A549 (cell line): ENCODE measurements at regions not wholly inside any gene's neighbourhood (a gene's known extent, or its start where the extent isn't known, plus 50 kb on each side); places are given as distances from the start of the nearest gene placed in this dataset.

Experiments used
- ATAC-seq, 2 experiments: fragments of 200-7000 bp in 1 of 2; fragments of >200 bp in 1 of 2; cut with Nextera tagmentation in 1 of 2; cut with Tn5 transposase in 1 of 2; 3 replicates each; pipeline versions ENCODE4 v1.8.0 to v1.9.1; 2018 to 2020; ENCODE audit warnings: mild to moderate bottlenecking in 1 of 2, moderate library complexity in 1 of 2
- CTCF ChIA-PET: fragments of 300-600 bp; sonication (Branson Sonifier 250); formaldehyde crosslinking; extraction: SDS; loops from one replicate; lab custom pipeline; 2021; ENCODE audit warnings: antibody characterized with exemption, inconsistent platforms; lab: Yijun Ruan, JAX
- POLR2A ChIA-PET: fragments of 350-600 bp; formaldehyde crosslinking; extraction: SDS; loops from one replicate; lab custom pipeline; 2021; ENCODE audit warnings: antibody characterized with exemption, inconsistent platforms; lab: Yijun Ruan, JAX
- DNase-seq, 2 experiments: peaks; one replicate each; pipeline versions ENCODE4 v3.0.0 to v3.0.0-alpha.2; 2011 to 2016; ENCODE audit warnings: low read depth in 1 of 2, low spot score in 1 of 2
- FAIRE-seq: peaks from 2 replicates; lab custom pipeline; 2011; peaks lifted over from hg19 to GRCh38; lab: Jason Lieb, UNC
- H3K27ac ChIP-seq, 2 experiments: fragments of >200 bp; sonication (Bioruptor Twin); formaldehyde crosslinking; 3 replicates each; pipeline ENCODE4 v1.5.1; 2016 to 2017
- H3K4me1 ChIP-seq: fragments of >200 bp; sonication (Bioruptor Twin); formaldehyde crosslinking; 3 replicates; pipeline ENCODE4 v1.6.1; 2016
- H3K4me2 ChIP-seq: fragments of >200 bp; sonication (Bioruptor Twin); formaldehyde crosslinking; 3 replicates; pipeline ENCODE4 v1.6.1; 2016
- H3K4me3 ChIP-seq: fragments of >200 bp; sonication (Bioruptor Twin); formaldehyde crosslinking; 3 replicates; pipeline ENCODE4 v1.5.1; 2016
- H3K9me3 ChIP-seq: fragments of >200 bp; sonication (Bioruptor Twin); formaldehyde crosslinking; 3 replicates; pipeline ENCODE4 v1.6.1; 2016
- CBX2 ChIP-seq: fragments of 200-600 bp; sonication (generic); IDR thresholded peaks from 2 replicates; pipeline ENCODE4 v1.6.1; 2016; ENCODE audit warnings: low read depth, mild to moderate bottlenecking, borderline replicate concordance
- EHMT2 ChIP-seq: fragments of 200-600 bp; sonication (generic); IDR thresholded peaks from 2 replicates; pipeline ENCODE4 v1.6.1; 2016; ENCODE audit warnings: antibody characterized with exemption, low read depth, mild to moderate bottlenecking, moderate library complexity
- EP300 ChIP-seq, 2 experiments: fragments of >200 bp; sonication (Bioruptor Twin); formaldehyde crosslinking; IDR thresholded peaks; 2 replicates in 1 of 2; 3 replicates in 1 of 2; pipeline ENCODE4 v1.6.1; 2016 to 2017
- GATA3 ChIP-seq: IDR thresholded peaks from 2 replicates; pipeline ENCODE4 v1.6.1; 2012; ENCODE audit warnings: borderline replicate concordance
- HOXB13 ChIP-seq: fragments of 250-450 bp; sonication (Bioruptor Pico); IDR thresholded peaks from 2 replicates; pipeline ENCODE4 v1.5.0; 2020; ENCODE audit warnings: low read depth, mild to moderate bottlenecking, moderate library complexity
- JUN ChIP-seq, 2 experiments: fragments of >200 bp; sonication (Bioruptor Twin); formaldehyde crosslinking; IDR thresholded peaks; 2 replicates in 1 of 2; 3 replicates in 1 of 2; pipeline ENCODE4 v1.6.1; 2016 to 2017
- JUNB ChIP-seq: fragments of >200 bp; sonication (Bioruptor Twin); formaldehyde crosslinking; IDR thresholded peaks from 2 replicates; pipeline ENCODE4 v1.6.1; 2016
- MAFK ChIP-seq: fragments of 450-650 bp; IDR thresholded peaks from 2 replicates; pipeline ENCODE4 v1.6.1; 2014; ENCODE audit not compliant: partially characterized antibody
- MYC ChIP-seq: IDR thresholded peaks from 2 replicates; pipeline ENCODE4 v1.6.1; 2012; ENCODE audit warnings: mild to moderate bottlenecking, inconsistent platforms, low read length, improper control_type of control experiment, borderline replicate concordance
- NPAS2 ChIP-seq: fragments of 250-450 bp; sonication (Bioruptor Pico); IDR thresholded peaks from 2 replicates; pipeline ENCODE4 v1.8.0; 2022; ENCODE audit warnings: mild to moderate bottlenecking, moderate library complexity, borderline replicate concordance
- RCOR1 ChIP-seq: fragments of 150-350 bp; IDR thresholded peaks from 2 replicates; pipeline ENCODE4 v1.6.1; 2014; ENCODE audit warnings: antibody characterized with exemption, low read length, low read depth
- RNF2 ChIP-seq: fragments of 200-600 bp; sonication (generic); IDR thresholded peaks from 2 replicates; pipeline ENCODE4 v1.6.1; 2016; ENCODE audit warnings: low read depth, mild to moderate bottlenecking, antibody characterized with exemption, moderate library complexity, borderline replicate concordance
- TP53 ChIP-seq: fragments of 250-450 bp; sonication (Bioruptor Pico); IDR thresholded peaks from 2 replicates; pipeline ENCODE4 v1.5.0; 2021; ENCODE audit warnings: mild to moderate bottlenecking, moderate library complexity
- ZFP36 ChIP-seq: fragments of 450-650 bp; IDR thresholded peaks from 2 replicates; pipeline ENCODE4 v1.6.1; 2014; ENCODE audit warnings: borderline replicate concordance; ENCODE audit not compliant: partially characterized antibody
- WGBS: methylation state at CpG from one replicate; pipeline ENCODE4 v1.1.6; 2017; ENCODE audit errors: missing lambda C conversion rate; 5-methylcytosine and 5-hydroxymethylcytosine counted together
- TF ChIP-seq, protein P1 (sequence below): IDR thresholded peaks from 2 replicates; pipeline ENCODE4 v1.6.1; 2012
- TF ChIP-seq, protein P2 (sequence below): IDR thresholded peaks from 2 replicates; pipeline ENCODE4 v1.6.1; 2012; ENCODE audit warnings: low read depth, borderline replicate concordance
- TF ChIP-seq, protein P3 (sequence below): fragments of 200-600 bp; sonication (generic); IDR thresholded peaks from 2 replicates; pipeline ENCODE4 v1.6.1; 2016; ENCODE audit warnings: antibody characterized with exemption, mild to moderate bottlenecking, moderate library complexity
- TF ChIP-seq, protein P4 (sequence below): fragments of 250-450 bp; sonication (Bioruptor Pico); IDR thresholded peaks from 2 replicates; pipeline ENCODE4 v1.5.0; 2020; ENCODE audit warnings: low read depth, mild to moderate bottlenecking, moderate library complexity
- TF ChIP-seq, protein P5 (sequence below): IDR thresholded peaks from 2 replicates; pipeline ENCODE4 v1.6.1; 2012

DNA sequence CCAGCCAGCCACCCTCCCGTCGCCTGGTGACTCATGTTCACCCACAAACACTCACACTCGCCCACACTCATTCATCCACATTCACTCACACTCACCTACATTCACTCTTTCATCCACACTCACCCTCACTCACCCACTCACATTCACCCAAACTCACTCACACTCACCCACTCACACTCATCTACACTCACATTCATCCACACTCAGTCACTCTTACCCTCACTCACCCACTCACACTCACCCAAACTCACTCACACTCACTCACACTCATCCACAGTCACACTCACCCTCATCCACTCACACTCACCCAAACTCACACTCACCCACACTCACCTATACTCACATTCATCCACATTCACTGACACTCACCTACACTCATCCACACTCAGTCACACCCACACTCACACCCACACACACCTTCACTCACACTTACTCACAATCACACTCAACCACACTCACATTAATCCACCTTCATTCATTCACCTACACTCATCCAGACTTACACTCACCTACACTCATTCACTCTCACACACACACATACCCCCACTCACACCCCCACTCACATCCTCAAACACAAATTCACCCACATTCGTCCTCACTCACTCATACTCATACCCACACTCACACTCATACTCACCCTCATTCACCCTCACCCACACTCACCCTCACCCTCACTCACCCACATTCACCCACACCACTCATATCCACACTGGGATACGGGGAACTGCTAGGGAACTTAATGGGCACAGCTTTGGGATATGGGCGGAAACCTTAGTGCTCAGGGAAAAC, 2221.6 kb upstream of the AGA start (continued):
- TF ChIP-seq, protein P1, sequence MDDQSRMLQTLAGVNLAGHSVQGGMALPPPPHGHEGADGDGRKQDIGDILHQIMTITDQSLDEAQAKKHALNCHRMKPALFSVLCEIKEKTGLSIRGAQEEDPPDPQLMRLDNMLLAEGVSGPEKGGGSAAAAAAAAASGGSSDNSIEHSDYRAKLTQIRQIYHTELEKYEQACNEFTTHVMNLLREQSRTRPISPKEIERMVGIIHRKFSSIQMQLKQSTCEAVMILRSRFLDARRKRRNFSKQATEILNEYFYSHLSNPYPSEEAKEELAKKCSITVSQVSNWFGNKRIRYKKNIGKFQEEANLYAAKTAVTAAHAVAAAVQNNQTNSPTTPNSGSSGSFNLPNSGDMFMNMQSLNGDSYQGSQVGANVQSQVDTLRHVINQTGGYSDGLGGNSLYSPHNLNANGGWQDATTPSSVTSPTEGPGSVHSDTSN = no peak
- TF ChIP-seq JUN (IDR thresholded peaks at IDR 0.05) (no peak), JUNB (no peak), MYC (no peak), EHMT2 (no peak)
- TF ChIP-seq, protein P2, sequence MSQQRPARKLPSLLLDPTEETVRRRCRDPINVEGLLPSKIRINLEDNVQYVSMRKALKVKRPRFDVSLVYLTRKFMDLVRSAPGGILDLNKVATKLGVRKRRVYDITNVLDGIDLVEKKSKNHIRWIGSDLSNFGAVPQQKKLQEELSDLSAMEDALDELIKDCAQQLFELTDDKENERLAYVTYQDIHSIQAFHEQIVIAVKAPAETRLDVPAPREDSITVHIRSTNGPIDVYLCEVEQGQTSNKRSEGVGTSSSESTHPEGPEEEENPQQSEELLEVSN = no peak

DNA sequence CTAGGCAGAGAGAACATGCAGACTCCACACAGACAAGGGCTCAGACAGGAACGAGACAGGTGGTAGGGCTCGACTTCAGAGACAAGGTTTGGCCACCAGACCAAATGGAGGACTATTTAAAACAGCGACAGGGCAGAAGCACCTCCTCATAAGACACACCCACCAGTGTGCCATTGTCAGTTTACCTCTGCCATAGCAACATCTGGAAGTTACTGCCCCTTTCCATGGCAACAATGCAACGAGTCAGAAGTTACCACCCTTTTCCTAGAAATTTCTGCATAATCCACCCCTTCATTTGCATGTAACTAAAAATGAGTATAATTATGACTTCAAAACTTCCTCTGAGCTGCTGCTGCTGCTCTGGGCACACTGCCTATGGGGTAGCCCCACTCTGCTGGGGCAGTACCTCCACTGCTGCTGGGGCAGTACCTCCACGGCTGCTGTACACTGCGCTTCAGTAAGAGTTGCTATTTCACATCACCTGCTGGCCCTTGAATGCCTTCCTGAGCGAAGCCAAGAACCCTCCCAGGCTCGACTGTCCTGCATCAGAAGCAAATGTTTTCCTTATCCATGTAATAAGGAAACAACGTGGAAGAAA, 2222.3 kb upstream of the AGA start:
- ChIA-PET POLR2A (no interaction called here), CTCF (no interaction called here)
- DNase-seq (no peak), FAIRE-seq (no peak), ATAC-seq (no peak)
- TF ChIP-seq EHMT2 (no peak), MAFK (no peak), NPAS2 (no peak), GATA3 (no peak), ZFP36 (no peak), HOXB13 (CRISPR knock-in tag) (no peak), CBX2 (no peak), RCOR1 (no peak), EP300 (IDR thresholded peaks at IDR 0.05) (no peak), RNF2 (no peak), TP53 (CRISPR knock-in tag) (no peak)
- TF ChIP-seq, protein P3, sequence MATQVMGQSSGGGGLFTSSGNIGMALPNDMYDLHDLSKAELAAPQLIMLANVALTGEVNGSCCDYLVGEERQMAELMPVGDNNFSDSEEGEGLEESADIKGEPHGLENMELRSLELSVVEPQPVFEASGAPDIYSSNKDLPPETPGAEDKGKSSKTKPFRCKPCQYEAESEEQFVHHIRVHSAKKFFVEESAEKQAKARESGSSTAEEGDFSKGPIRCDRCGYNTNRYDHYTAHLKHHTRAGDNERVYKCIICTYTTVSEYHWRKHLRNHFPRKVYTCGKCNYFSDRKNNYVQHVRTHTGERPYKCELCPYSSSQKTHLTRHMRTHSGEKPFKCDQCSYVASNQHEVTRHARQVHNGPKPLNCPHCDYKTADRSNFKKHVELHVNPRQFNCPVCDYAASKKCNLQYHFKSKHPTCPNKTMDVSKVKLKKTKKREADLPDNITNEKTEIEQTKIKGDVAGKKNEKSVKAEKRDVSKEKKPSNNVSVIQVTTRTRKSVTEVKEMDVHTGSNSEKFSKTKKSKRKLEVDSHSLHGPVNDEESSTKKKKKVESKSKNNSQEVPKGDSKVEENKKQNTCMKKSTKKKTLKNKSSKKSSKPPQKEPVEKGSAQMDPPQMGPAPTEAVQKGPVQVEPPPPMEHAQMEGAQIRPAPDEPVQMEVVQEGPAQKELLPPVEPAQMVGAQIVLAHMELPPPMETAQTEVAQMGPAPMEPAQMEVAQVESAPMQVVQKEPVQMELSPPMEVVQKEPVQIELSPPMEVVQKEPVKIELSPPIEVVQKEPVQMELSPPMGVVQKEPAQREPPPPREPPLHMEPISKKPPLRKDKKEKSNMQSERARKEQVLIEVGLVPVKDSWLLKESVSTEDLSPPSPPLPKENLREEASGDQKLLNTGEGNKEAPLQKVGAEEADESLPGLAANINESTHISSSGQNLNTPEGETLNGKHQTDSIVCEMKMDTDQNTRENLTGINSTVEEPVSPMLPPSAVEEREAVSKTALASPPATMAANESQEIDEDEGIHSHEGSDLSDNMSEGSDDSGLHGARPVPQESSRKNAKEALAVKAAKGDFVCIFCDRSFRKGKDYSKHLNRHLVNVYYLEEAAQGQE = no peak
- TF ChIP-seq, protein P4, sequence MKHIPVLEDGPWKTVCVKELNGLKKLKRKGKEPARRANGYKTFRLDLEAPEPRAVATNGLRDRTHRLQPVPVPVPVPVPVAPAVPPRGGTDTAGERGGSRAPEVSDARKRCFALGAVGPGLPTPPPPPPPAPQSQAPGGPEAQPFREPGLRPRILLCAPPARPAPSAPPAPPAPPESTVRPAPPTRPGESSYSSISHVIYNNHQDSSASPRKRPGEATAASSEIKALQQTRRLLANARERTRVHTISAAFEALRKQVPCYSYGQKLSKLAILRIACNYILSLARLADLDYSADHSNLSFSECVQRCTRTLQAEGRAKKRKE (CRISPR knock-in tag) = no peak
- TF ChIP-seq, protein P5, sequence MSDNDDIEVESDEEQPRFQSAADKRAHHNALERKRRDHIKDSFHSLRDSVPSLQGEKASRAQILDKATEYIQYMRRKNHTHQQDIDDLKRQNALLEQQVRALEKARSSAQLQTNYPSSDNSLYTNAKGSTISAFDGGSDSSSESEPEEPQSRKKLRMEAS = no peak
- Histone ChIP-seq H3K4me1 (no peaks in the 10 kb centered on the region), H3K4me3 (no peak overlapping the region), H3K9me3 (no peaks in the 10 kb centered on the region), H3K27ac (no peak overlapping the region), H3K4me2 (no peak overlapping the region)
- 22% methylated on average over 9 of the region's 9 CpGs for WGBS
